ENCODE measurements at regions not wholly inside any gene's neighbourhood (a gene's known extent, or its start where the extent isn't known, plus 50 kb on each side); places are given as distances from the start of the nearest gene placed in this dataset.

DNA sequence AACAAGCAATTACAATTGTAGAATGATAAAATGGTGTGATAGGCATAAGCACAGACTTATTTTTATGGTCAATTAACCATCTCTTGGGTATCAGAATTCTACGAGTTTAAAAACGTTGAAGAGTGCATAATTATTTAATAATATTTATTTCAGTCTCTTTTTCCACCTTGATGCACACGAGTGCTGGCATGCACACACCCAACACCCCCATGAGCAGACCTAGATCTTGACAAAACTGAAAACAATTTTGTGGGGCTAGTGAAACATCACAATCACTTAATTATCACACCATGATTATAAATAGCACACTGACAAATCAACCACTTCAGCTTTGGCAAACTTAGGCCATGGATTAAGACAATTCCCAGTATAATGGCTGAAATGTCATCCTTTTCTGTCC, 61.0 kb upstream of the RFC3 start:
- no peak for DNase-seq

DNA sequence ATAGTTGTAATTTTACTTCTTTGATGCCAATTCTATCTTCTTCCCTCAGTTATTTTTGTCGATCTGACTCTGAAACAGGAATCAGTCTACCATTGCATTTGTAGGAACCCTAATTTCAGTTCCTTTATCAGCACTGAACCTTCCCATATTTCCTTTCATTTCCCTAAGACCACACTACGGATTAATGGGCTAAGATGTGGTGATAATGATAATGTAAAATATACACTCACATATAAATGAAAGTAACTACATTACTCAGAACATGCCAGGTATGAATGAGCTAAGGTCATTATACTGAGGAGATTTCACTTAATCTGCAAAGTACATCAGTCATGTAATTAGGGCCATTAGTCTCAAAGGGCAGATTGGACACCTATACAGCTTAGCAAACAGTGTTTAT, 60.2 kb upstream of the RFC3 start:
- DNase-seq: no peak

DNA sequence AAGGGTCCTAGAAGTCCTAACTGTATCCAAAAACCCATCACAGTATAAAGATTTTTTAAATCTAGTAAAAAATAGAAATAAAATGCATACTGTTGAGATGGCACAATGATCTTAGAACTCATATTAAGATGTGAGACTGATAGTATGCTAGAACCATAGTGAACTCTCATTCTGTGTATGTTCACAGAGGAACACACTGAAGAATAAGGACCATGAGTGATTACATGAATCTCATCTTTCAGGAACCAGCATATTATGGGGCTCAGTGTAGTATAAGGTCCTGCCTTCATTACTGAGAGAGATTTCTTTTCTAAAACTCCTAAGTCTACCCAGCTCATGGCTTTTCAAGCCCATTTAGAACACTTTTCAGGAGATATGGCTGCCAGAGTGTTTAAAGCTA, 59.8 kb upstream of the RFC3 start:
- no peak for DNase-seq

DNA sequence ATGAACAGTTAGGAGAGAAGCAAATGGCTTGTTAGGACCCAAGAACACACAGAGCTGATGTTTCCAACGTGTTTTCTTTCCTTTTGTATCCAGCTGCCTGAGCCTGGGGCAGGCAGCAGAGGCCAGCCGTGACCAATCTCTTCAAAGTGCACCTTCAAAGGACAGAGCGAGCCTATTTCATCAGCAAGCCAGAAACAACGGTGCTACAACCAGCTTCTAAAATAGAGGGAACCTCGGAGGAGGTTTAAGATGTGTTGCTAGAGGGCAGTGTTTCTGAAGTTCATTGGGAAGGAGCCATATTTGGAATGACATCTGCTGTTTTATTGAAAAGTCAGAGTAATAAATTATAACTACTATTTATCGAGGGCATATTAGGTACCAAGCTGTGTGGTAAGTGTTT, 56.2 kb upstream of the RFC3 start:
- DNase-seq: no peak

DNA sequence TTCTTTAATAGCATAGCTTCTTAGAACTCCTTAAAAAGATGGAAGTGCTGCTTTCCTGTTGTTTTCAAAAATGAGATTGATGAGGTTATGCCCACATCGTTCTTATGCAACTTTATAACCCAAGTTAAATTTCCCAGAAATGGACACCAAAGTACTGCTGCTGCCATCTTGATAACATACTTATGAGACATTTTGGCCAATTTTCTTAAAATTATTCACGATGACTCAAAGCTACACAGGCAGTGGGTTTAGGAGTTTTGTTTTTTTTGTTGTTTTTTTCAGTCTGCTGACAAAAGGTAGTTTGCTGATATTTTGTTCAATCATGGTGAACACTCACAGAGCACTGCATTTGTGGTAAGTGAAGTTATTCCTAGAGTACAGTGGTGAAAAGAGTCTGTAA, 54.9 kb upstream of the RFC3 start:
- no peak for DNase-seq

DNA sequence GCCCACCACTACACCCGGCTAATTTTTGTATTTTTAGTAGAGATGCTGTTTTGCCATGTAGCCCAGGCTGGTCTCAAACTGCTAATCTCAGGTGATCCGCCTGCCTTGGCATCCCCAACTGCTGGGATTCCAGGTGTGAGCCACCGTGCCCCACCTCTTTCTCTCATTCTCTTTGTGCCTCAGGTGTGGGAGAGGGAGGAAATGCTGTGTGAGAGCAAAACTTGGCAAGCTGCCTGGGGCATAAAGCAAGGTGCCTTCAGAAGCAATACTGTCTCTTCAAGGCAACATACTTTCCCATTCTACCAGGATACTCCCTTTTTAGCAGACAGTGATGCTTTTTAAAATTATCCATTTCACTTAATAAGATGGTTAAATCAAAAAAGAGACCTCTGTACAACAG, 53.2 kb upstream of the RFC3 start:
- no peak for DNase-seq

DNA sequence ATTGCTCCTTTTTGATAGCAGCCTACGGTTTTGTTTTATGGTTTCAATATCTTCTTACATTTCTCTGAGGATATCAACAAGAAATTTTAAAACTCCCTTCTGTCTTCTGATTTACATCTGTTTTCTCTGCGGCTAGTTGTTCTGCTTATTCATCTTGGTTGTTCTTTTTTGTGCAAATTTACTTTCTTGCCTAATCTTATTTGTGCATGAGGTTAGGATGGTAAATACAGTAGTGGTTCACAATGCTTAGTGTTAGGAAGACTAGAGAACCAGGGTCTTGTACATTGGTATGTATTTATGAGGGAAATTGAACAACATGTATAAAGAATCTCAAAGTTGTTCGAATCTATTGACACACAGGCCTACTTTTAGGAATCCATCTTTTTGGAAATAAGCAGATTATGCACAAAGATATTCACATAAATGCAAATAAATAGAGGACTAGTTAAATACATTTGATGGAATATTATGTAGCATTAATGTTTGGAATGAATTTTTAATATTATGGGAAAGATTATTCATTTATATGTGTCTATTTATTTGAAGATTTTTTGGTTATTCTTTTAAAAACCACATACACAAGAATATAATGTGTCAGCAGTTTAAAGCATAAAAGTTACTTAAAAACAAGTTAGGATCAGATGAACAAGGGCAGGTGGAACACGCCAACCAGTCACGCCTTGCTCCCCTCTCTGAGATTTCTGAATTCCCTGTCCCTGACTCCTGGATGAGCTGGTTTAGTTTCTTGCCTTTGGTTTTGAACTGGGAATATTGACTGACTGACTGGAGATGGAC, 51.4 kb upstream of the RFC3 start:
- DNase-seq: no peak

DNA sequence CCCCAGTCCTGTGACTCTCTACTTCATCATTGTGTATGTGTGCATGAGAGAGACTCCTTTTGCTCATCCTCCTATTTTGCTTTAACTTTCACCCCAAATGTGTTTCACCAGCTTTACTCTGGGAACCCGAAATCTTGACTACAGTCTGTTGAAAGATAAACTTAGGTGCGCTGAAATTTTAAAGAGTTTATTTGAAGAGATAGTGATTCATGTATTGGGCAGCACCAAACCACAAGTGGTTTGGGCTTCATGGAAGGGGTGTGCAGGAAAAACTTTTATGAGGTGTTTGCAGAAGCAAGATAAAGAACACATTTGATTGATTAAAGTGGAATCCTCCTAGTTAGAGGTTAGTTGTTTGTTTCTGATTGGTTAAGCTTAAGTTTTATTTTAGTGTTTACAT, 50.8 kb upstream of the RFC3 start:
- DNase-seq: no peak

Measured in fibroblast of skin of back (primary cell).